PC-3 (cell line): ENCODE measurements at regions not wholly inside any gene's neighbourhood (a gene's known extent, or its start where the extent isn't known, plus 50 kb on each side); places are given as distances from the start of the nearest gene placed in this dataset.

ENCODE experiments used
- EZH2 ChIP-seq: fragments of 300-600 bp; sonication (generic); IDR thresholded peaks from one replicate; pipeline ENCODE4 v1.6.1; 2017; ENCODE audit warnings: antibody characterized with exemption, mild to moderate bottlenecking, low read length; ENCODE audit not compliant: unreplicated experiment
- EZH2phosphoT487 ChIP-seq: fragments of 300-600 bp; sonication (generic); IDR thresholded peaks from 2 replicates; pipeline ENCODE4 v1.6.1; 2018; ENCODE audit warnings: mild to moderate bottlenecking, antibody characterized with exemption, low read length, borderline replicate concordance
- TF ChIP-seq, protein P1 (sequence below): fragments of 300-600 bp; sonication (generic); conservative IDR thresholded peaks from 2 replicates; pipeline ENCODE4 v1.5.1; 2017; ENCODE audit warnings: antibody characterized with exemption, low read depth, mild to moderate bottlenecking, low read length

DNA sequence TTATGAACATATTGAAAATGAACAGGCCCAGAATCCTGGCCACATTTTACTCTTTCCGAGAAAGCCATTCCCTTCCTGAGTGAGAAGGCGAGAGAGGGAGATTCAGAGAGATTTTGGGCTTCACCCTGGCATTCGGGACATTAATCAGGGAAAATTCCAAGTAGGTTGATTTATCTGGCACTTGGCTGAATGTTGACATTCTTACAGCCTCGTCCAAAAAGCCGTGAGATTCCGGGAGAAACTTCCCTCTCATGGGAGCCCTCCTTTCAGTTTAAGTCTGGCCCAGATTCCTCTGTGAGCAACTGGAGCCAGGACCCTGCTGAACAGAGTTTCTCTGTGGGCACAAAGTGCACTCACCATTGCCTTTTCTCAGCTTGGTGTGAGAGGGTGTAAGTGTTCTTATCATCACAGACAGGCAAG, 129.2 kb upstream of the PEG3 start:
- TF ChIP-seq, protein P1, sequence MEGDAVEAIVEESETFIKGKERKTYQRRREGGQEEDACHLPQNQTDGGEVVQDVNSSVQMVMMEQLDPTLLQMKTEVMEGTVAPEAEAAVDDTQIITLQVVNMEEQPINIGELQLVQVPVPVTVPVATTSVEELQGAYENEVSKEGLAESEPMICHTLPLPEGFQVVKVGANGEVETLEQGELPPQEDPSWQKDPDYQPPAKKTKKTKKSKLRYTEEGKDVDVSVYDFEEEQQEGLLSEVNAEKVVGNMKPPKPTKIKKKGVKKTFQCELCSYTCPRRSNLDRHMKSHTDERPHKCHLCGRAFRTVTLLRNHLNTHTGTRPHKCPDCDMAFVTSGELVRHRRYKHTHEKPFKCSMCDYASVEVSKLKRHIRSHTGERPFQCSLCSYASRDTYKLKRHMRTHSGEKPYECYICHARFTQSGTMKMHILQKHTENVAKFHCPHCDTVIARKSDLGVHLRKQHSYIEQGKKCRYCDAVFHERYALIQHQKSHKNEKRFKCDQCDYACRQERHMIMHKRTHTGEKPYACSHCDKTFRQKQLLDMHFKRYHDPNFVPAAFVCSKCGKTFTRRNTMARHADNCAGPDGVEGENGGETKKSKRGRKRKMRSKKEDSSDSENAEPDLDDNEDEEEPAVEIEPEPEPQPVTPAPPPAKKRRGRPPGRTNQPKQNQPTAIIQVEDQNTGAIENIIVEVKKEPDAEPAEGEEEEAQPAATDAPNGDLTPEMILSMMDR, result no peak
- TF ChIP-seq EZH2, result no peak
- TF ChIP-seq EZH2phosphoT487, result no peak
